ENCODE measurements at regions not wholly inside any gene's neighbourhood (a gene's known extent, or its start where the extent isn't known, plus 50 kb on each side); places are given as distances from the start of the nearest gene placed in this dataset.

- TF ChIP-seq CTCF (IDR thresholded peaks at IDR 0.05; ENCODE audit: low read depth, low read length, missing input control) (no peak), REST (IDR thresholded peaks at IDR 0.05) (no peak)
These were observed 67.0 kb upstream of the TPM1 start for GRCh38 chr15:62975515-62975914.

Data from liver (tissue), 2 donors.